ENCODE measurements at regions not wholly inside any gene's neighbourhood (a gene's known extent, or its start where the extent isn't known, plus 50 kb on each side); places are given as distances from the start of the nearest gene placed in this dataset.

DNA sequence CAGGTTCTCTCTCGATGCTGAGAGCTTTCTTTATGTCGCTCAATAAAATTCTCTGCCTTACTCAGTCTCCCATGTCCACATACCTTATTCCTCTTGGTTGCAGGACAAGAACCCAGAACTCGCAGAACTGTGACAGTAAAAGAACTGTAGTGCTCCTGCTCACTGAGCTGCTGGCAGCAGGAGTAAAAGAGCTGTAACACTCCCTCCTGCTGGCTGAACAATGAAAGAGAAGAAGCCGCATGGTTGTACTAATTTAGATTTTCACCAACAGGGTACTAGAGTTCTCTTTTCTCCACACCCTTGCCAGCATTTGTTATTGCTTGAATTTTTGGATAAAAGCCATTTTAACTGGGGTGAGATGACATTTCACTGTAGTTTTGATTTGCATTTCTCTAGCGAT lies 433.2 kb downstream of the GUCY1A2 start:
- no peak for DNase-seq (ENCODE audit: extremely low read depth in 1 of 11, low read depth in 9 of 11, low spot score in 4 of 11)

DNA sequence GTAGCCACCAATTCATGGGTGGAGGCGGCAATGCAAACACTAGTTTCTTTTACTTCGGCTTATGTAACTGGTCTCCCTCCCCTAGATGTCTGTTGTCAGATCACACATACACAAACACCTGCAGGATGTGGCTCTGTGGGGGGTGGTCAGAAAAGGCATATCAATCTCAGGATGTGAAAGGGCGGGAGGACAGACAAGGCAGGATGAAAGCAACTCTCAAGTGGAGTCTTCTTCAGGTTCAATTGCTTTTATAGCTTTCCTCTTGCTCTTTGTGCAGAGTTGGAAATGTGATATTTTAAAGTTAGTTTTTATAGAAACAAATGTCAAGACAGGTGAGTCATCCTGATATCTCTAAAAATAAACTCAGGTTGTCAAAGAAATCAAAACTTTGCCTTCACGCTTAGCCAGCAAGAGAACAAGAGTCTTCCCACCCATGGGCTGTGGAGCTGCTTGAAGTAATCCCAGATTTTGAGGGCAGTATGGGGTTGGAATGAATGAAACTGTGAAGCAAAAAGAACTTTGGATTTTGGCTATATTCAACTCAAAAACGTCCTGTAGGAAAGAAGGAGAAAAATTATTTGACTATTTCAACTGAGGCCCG lies 423.4 kb downstream of the GUCY1A2 start:
- peak in 3 of 11 donors; percentile 9 to 18 (median 16) for DNase-seq (ENCODE audit: extremely low read depth in 1 of 11, low read depth in 9 of 11, low spot score in 4 of 11)

DNA sequence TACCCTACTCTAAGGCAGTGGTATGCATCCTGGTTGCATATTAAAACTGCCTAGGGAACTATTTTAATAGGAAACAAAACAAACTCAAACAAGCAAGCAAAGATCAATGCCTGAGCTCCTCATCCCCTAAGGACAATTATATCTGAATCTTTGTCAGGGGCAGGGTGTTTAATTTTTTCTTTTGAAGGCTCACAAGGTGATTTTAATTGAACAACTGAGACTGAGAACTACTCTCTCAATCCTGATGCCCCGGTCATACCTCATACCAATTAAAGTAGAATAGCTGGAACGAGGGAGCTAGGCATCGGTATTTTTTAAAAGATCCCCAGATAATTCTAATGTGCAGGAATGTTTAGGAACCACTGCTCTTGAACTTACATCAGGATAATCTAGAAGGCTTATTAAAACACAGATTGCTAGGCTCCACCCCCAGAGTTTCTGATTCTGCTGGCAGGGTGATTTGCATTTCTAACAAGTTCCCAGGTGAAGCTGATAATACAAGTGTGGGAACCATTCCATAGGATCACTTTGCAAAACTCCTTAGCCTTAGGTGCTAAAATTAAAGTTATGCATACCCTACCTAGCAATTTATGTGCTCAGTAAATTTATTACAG lies 416.5 kb downstream of the GUCY1A2 start:
- DNase-seq (ENCODE audit: extremely low read depth in 1 of 11, low read depth in 9 of 11, low spot score in 4 of 11): no peak

DNA sequence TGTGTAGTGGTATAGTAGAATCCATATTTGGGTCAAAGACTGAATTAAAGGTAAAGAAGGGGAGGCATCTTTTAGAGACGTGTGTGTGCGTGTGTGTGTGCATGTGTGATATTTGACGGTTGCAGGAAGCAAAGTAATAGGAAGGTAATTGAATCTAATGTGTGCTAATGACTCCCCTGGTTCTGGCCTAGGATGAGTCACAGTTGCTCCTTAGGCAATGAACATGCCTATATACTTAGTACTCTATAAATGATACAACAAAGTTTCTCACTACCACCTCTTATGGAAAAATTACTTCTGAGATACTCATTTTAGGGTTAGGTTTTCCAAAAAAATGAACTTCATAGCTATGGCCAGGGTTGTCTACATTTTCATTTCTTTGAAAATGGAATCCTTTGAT lies 409.6 kb downstream of the GUCY1A2 start:
- no peak for DNase-seq (ENCODE audit: extremely low read depth in 1 of 11, low read depth in 9 of 11, low spot score in 4 of 11)

DNA sequence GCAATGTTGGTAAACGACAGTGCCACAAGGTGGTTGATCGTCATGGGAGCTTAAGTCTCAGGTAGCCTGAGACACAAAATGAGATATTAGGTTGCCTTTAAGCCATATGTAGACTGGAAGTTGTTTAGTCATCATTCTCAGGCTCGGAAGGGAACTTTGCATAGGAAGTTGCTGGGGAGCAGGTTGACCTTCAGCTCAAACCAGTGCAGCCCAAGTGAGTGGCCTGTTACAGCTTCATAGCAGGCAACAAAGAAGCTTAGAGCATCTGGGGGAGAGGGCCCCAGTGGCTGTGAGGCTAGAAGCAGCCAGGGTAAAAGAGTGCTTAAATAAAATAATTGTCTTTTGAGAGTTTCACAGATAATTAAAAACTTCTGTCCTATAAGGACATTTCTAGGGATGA lies 404.0 kb downstream of the GUCY1A2 start:
- no peak for DNase-seq (ENCODE audit: extremely low read depth in 1 of 11, low read depth in 9 of 11, low spot score in 4 of 11)

DNA sequence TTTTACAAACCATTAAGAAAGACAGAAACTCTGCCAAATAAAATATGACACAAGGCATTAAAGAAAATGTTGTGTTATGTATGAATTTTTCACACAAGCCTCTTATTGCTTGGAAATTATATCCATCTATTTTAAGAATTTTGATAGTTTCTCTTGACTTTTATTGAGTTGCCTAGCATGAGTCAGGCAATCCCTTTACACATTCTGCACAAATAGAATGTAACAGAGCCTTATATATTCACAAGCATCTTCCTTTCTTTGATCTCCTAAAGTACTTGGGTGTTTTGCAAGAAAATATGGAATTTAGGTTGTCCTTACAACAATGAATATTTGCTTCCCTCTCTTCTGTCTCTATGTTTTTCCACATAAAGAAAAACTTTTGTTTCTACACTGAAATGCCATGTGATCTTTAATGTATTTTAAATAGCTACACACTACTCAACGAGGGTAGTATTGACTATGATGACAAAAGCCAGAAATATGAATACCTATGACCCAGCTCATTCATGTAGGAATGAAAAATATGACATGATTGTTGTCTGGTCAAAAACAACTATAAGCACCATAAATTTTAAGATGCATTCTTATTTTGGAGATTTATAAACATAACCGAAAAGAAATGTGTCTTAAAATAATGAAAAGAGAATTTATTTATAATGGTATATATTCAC lies 398.8 kb downstream of the GUCY1A2 start:
- no peak for DNase-seq (ENCODE audit: extremely low read depth in 1 of 11, low read depth in 9 of 11, low spot score in 4 of 11)

DNA sequence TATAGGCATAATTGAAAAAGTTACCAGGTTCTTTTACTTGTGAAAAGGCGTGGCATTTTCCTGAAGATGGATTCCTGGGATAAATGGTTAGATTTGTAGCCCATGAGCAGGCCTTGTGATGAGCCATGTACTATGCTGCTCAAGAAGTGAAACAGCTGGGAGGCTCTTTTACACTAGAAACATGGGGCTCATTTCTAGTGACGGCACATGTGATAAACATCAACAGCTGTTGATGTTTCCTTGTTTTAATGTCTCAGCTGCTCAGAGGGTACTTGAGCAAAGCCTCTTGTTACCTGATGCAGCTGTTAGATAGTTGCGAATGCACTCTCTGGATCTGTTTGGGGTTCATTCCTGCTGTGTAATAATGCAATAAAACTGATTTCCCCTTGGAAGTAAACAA lies 396.8 kb downstream of the GUCY1A2 start:
- DNase-seq (ENCODE audit: extremely low read depth in 1 of 11, low read depth in 9 of 11, low spot score in 4 of 11): no peak
